ENCODE measurements at regions not wholly inside any gene's neighbourhood (a gene's known extent, or its start where the extent isn't known, plus 50 kb on each side); places are given as distances from the start of the nearest gene placed in this dataset.

DNA sequence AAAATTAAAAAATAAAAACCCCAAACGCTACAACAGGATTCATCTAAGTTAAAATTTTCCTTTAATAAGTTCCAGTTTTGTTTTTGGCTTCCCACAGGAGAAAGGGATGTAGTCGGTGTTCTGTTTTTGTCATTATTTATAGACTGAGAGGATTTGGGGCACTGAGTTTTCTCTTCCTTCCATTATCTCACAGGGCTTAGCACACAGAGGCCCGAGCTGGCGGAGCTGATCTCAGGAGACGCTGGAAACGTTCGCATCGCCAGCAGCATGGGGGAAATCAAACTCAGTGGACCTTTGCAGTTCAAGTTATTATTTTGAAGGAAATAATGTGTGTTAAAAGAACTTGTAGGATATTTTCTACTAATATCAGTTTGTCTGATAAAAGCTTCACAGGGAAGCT lies 669.7 kb upstream of the SALL3 start:
- no peak overlapping the region for H4K91ac ChIP-seq (ENCODE audit: low read length)
- H3K4ac ChIP-seq (ENCODE audit: low read depth in 1 of 2, low read length in 2 of 2), result no peak overlapping the region
- H3K9ac ChIP-seq (ENCODE audit: low read length), result no peak overlapping the region
- H3K14ac ChIP-seq (ENCODE audit: low read length in 2 of 2), result no peak overlapping the region
- no peak overlapping the region for H3K27ac ChIP-seq (ENCODE audit: low read length, poor library complexity, severe bottlenecking)
- H3K79me1 ChIP-seq (replicated peaks; ENCODE audit: low read length, poor library complexity, severe bottlenecking), result no peaks in the 10 kb centered on the region
- H3K27me3 ChIP-seq (ENCODE audit: control insufficient read depth in 1 of 2, insufficient read depth in 1 of 2, low read length in 2 of 2), result no peaks in the 10 kb centered on the region
- H3K4me1 ChIP-seq (ENCODE audit: control insufficient read depth, insufficient read depth, low read depth, low read length), result no peaks in the 10 kb centered on the region
- no peaks in the 10 kb centered on the region for H3K36me3 ChIP-seq (ENCODE audit: control insufficient read depth in 1 of 2, insufficient read depth in 2 of 2, low read depth in 1 of 2, low read length in 2 of 2)
- H2AK5ac ChIP-seq (ENCODE audit: low read length, severe bottlenecking), result no peak overlapping the region
- no peak overlapping the region for H3K4me2 ChIP-seq (ENCODE audit: low read length, poor library complexity, severe bottlenecking)
- H2AFZ ChIP-seq (ENCODE audit: low read depth, low read length), result no peak overlapping the region
- WGBS, result 90% methylated on average over 5 of the region's 8 CpGs
- DNase-seq, result no peak
- H2BK5ac ChIP-seq (ENCODE audit: low read depth, low read length, poor library complexity, severe bottlenecking), result no peak overlapping the region
- no peak overlapping the region for H2BK15ac ChIP-seq (ENCODE audit: low read depth, poor library complexity, severe bottlenecking)
- H2BK12ac ChIP-seq (ENCODE audit: low read length in 2 of 2), result no peak overlapping the region
- no peak overlapping the region for H2BK120ac ChIP-seq (ENCODE audit: low read depth, low read length)
- peaks cover 8% of the 10 kb centered on the region for H3K9me3 ChIP-seq (ENCODE audit: control insufficient read depth, low read length)
- no peak overlapping the region for H3K18ac ChIP-seq (ENCODE audit: low read depth in 1 of 2, low read length in 2 of 2)
- H3K4me3 ChIP-seq (ENCODE audit: insufficient read depth in 1 of 2, low read depth in 1 of 2, low read length in 2 of 2), result no peak overlapping the region
- H4K8ac ChIP-seq (ENCODE audit: low read length), result no peak overlapping the region
- H3K23ac ChIP-seq (ENCODE audit: low read length in 2 of 2), result no peak overlapping the region

GRCh38 chr18:78319264-78319663 lies 660.4 kb upstream of the SALL3 start:
- no peak overlapping the region for H4K91ac ChIP-seq (ENCODE audit: low read length)
- no peak overlapping the region for H3K4ac ChIP-seq (ENCODE audit: low read depth in 1 of 2, low read length in 2 of 2)
- H3K23ac ChIP-seq (ENCODE audit: low read length in 2 of 2), result no peak overlapping the region
- no peak overlapping the region for H2BK15ac ChIP-seq (ENCODE audit: low read depth, poor library complexity, severe bottlenecking)
- peaks cover 2% of the 10 kb centered on the region for H3K9me3 ChIP-seq (ENCODE audit: control insufficient read depth, low read length)
- WGBS, result 87% methylated on average over 15 of the region's 15 CpGs
- H2BK5ac ChIP-seq (ENCODE audit: low read depth, low read length, poor library complexity, severe bottlenecking), result no peak overlapping the region
- H3K27me3 ChIP-seq (ENCODE audit: control insufficient read depth in 1 of 2, insufficient read depth in 1 of 2, low read length in 2 of 2), result no peaks in the 10 kb centered on the region
- H3K14ac ChIP-seq (ENCODE audit: low read length in 2 of 2), result no peak overlapping the region
- no peaks in the 10 kb centered on the region for H3K4me1 ChIP-seq (ENCODE audit: control insufficient read depth, insufficient read depth, low read depth, low read length)
- H2AFZ ChIP-seq (ENCODE audit: low read depth, low read length), result no peak overlapping the region
- H3K79me1 ChIP-seq (replicated peaks; ENCODE audit: low read length, poor library complexity, severe bottlenecking), result no peaks in the 10 kb centered on the region
- no peaks in the 10 kb centered on the region for H3K36me3 ChIP-seq (ENCODE audit: control insufficient read depth in 1 of 2, insufficient read depth in 2 of 2, low read depth in 1 of 2, low read length in 2 of 2)
- H2BK120ac ChIP-seq (ENCODE audit: low read depth, low read length), result no peak overlapping the region
- H3K18ac ChIP-seq (ENCODE audit: low read depth in 1 of 2, low read length in 2 of 2), result no peak overlapping the region
- no peak overlapping the region for H3K4me3 ChIP-seq (ENCODE audit: insufficient read depth in 1 of 2, low read depth in 1 of 2, low read length in 2 of 2)
- no peak overlapping the region for H3K9ac ChIP-seq (ENCODE audit: low read length)
- H2AK5ac ChIP-seq (ENCODE audit: low read length, severe bottlenecking), result no peak overlapping the region
- H3K27ac ChIP-seq (ENCODE audit: low read length, poor library complexity, severe bottlenecking), result no peak overlapping the region
- no peak for DNase-seq
- no peak overlapping the region for H3K4me2 ChIP-seq (ENCODE audit: low read length, poor library complexity, severe bottlenecking)
- H2BK12ac ChIP-seq (ENCODE audit: low read length in 2 of 2), result no peak overlapping the region
- H4K8ac ChIP-seq (ENCODE audit: low read length), result no peak overlapping the region

DNA sequence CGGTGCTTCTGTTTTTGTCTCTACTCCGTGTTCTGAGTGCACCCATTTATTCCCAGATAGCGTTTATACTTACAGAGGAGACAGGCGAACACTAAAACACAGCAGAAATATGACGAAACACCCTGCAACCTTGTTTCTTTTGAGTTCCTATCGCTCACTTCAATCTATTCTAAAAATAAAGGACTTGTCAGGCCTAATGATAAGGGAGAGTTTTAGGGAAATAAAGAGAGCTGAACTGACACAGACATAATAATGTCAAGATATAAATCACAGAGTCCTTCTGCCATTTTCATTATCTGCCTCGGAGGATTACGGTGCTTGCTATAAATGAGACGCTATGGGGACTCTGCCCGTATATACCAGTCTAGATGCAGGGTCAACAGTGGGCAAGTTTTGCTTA lies 659.7 kb upstream of the SALL3 start:
- no peak overlapping the region for H3K4me3 ChIP-seq (ENCODE audit: insufficient read depth in 1 of 2, low read depth in 1 of 2, low read length in 2 of 2)
- H2AK5ac ChIP-seq (ENCODE audit: low read length, severe bottlenecking), result no peak overlapping the region
- H3K23ac ChIP-seq (ENCODE audit: low read length in 2 of 2), result no peak overlapping the region
- H2BK120ac ChIP-seq (ENCODE audit: low read depth, low read length), result no peak overlapping the region
- no peak overlapping the region for H3K14ac ChIP-seq (ENCODE audit: low read length in 2 of 2)
- no peak overlapping the region for H4K91ac ChIP-seq (ENCODE audit: low read length)
- 71% methylated on average over 7 of the region's 10 CpGs for WGBS
- no peak overlapping the region for H2AFZ ChIP-seq (ENCODE audit: low read depth, low read length)
- H3K79me1 ChIP-seq (replicated peaks; ENCODE audit: low read length, poor library complexity, severe bottlenecking), result no peaks in the 10 kb centered on the region
- no peak overlapping the region for H3K9ac ChIP-seq (ENCODE audit: low read length)
- H3K4me1 ChIP-seq (ENCODE audit: control insufficient read depth, insufficient read depth, low read depth, low read length), result no peaks in the 10 kb centered on the region
- no peak overlapping the region for H2BK5ac ChIP-seq (ENCODE audit: low read depth, low read length, poor library complexity, severe bottlenecking)
- no peak overlapping the region for H3K4me2 ChIP-seq (ENCODE audit: low read length, poor library complexity, severe bottlenecking)
- DNase-seq, result no peak
- peaks cover 2% of the 10 kb centered on the region for H3K9me3 ChIP-seq (ENCODE audit: control insufficient read depth, low read length)
- no peak overlapping the region for H3K4ac ChIP-seq (ENCODE audit: low read depth in 1 of 2, low read length in 2 of 2)
- H2BK15ac ChIP-seq (ENCODE audit: low read depth, poor library complexity, severe bottlenecking), result no peak overlapping the region
- H4K8ac ChIP-seq (ENCODE audit: low read length), result no peak overlapping the region
- H3K18ac ChIP-seq (ENCODE audit: low read depth in 1 of 2, low read length in 2 of 2), result no peak overlapping the region
- H3K27me3 ChIP-seq (ENCODE audit: control insufficient read depth in 1 of 2, insufficient read depth in 1 of 2, low read length in 2 of 2), result no peaks in the 10 kb centered on the region
- no peak overlapping the region for H2BK12ac ChIP-seq (ENCODE audit: low read length in 2 of 2)
- no peaks in the 10 kb centered on the region for H3K36me3 ChIP-seq (ENCODE audit: control insufficient read depth in 1 of 2, insufficient read depth in 2 of 2, low read depth in 1 of 2, low read length in 2 of 2)
- no peak overlapping the region for H3K27ac ChIP-seq (ENCODE audit: low read length, poor library complexity, severe bottlenecking)

- no peaks in the 10 kb centered on the region for H3K4me1 ChIP-seq (ENCODE audit: control insufficient read depth, insufficient read depth, low read depth, low read length)
- no peak overlapping the region for H2AFZ ChIP-seq (ENCODE audit: low read depth, low read length)
- H2BK120ac ChIP-seq (ENCODE audit: low read depth, low read length), result no peak overlapping the region
- H3K14ac ChIP-seq (ENCODE audit: low read length in 2 of 2), result no peak overlapping the region
- H3K9me3 ChIP-seq (ENCODE audit: control insufficient read depth, low read length), result peaks cover 2% of the 10 kb centered on the region
- no peak overlapping the region for H2BK15ac ChIP-seq (ENCODE audit: low read depth, poor library complexity, severe bottlenecking)
- H3K4me2 ChIP-seq (ENCODE audit: low read length, poor library complexity, severe bottlenecking), result no peak overlapping the region
- no peak overlapping the region for H2BK5ac ChIP-seq (ENCODE audit: low read depth, low read length, poor library complexity, severe bottlenecking)
- no peaks in the 10 kb centered on the region for H3K36me3 ChIP-seq (ENCODE audit: control insufficient read depth in 1 of 2, insufficient read depth in 2 of 2, low read depth in 1 of 2, low read length in 2 of 2)
- no peak overlapping the region for H3K4ac ChIP-seq (ENCODE audit: low read depth in 1 of 2, low read length in 2 of 2)
- H3K23ac ChIP-seq (ENCODE audit: low read length in 2 of 2), result no peak overlapping the region
- no peak overlapping the region for H3K18ac ChIP-seq (ENCODE audit: low read depth in 1 of 2, low read length in 2 of 2)
- DNase-seq, result no peak
- no peak overlapping the region for H3K27ac ChIP-seq (ENCODE audit: low read length, poor library complexity, severe bottlenecking)
- 69% methylated on average over 5 of the region's 6 CpGs for WGBS
- no peak overlapping the region for H4K8ac ChIP-seq (ENCODE audit: low read length)
- no peak overlapping the region for H2AK5ac ChIP-seq (ENCODE audit: low read length, severe bottlenecking)
- H3K4me3 ChIP-seq (ENCODE audit: insufficient read depth in 1 of 2, low read depth in 1 of 2, low read length in 2 of 2), result no peak overlapping the region
- H2BK12ac ChIP-seq (ENCODE audit: low read length in 2 of 2), result no peak overlapping the region
- H3K27me3 ChIP-seq (ENCODE audit: control insufficient read depth in 1 of 2, insufficient read depth in 1 of 2, low read length in 2 of 2), result no peaks in the 10 kb centered on the region
- no peak overlapping the region for H4K91ac ChIP-seq (ENCODE audit: low read length)
- no peak overlapping the region for H3K9ac ChIP-seq (ENCODE audit: low read length)
- H3K79me1 ChIP-seq (replicated peaks; ENCODE audit: low read length, poor library complexity, severe bottlenecking), result no peaks in the 10 kb centered on the region
Measured at GRCh38 chr18:78321402-78321801, 658.2 kb upstream of the SALL3 start.

Measured in mesenchymal stem cell (in vitro differentiated cells and primary cell).